ENCODE measurements at regions not wholly inside any gene's neighbourhood (a gene's known extent, or its start where the extent isn't known, plus 50 kb on each side); places are given as distances from the start of the nearest gene placed in this dataset.

GRCh38 chr7:25758559-25758958 is 393.4 kb upstream of the NFE2L3 start:
- ATAC-seq, result no peak
- TF ChIP-seq CTCF (IDR thresholded peaks at IDR 0.05), result no peak
- H3K9me3 ChIP-seq, result no peaks in the 10 kb centered on the region

GRCh38 chr7:25759286-25759685 is 392.7 kb upstream of the NFE2L3 start:
- Histone ChIP-seq H3K4me3 (no peak overlapping the region), H3K9me3 (no peaks in the 10 kb centered on the region), H3K4me1 (ENCODE audit: low read depth) (no peaks in the 10 kb centered on the region), H3K36me3 (ENCODE audit: low read depth) (no peaks in the 10 kb centered on the region)
- intact Hi-C loops (cut with DNase I, micrococcal nuclease), result no loop called here
- TF ChIP-seq CTCF (IDR thresholded peaks at IDR 0.05), result no peak
- ATAC-seq, result no peak
- DNase-seq, result no peak

More at GRCh38 chr7:25758559-25758958, 393.4 kb upstream of the NFE2L3 start:
- H3K4me3 ChIP-seq, result no peak overlapping the region
- no peaks in the 10 kb centered on the region for H3K36me3 ChIP-seq (ENCODE audit: low read depth)
- H3K4me1 ChIP-seq (ENCODE audit: low read depth), result no peaks in the 10 kb centered on the region
- no peak for DNase-seq
- intact Hi-C loops (cut with DNase I, micrococcal nuclease), result no loop called here

DNA sequence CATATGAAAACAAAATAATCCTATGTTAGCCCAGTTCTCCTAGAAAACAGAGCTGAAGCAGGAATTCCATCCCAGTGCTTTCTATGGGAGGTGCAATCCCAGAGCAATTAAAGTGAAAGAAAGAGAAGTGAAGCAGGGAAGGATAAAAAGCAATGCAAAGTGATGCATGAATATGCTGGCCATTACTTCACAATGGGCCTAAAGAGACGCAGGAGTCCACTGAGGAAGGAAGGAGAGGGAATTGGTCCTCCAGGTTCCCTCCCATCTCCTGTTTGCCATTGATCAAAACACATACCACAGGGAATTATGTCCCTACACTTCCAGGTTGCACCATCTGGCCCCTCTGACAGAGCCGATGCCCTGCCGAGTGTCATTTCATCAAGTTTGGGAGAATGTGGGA is 392.2 kb upstream of the NFE2L3 start:
- TF ChIP-seq CTCF (IDR thresholded peaks at IDR 0.05), result no peak
- ATAC-seq (no peak), DNase-seq (no peak)
- Histone ChIP-seq H3K4me1 (ENCODE audit: low read depth) (no peaks in the 10 kb centered on the region), H3K4me3 (no peak overlapping the region), H3K36me3 (ENCODE audit: low read depth) (no peaks in the 10 kb centered on the region), H3K9me3 (no peaks in the 10 kb centered on the region)
- intact Hi-C loops (cut with DNase I, micrococcal nuclease), result no loop called here

- H3K36me3 ChIP-seq (ENCODE audit: low read depth), result no peaks in the 10 kb centered on the region
- ATAC-seq (peak; percentile 88), DNase-seq (no peak)
- no peaks in the 10 kb centered on the region for H3K9me3 ChIP-seq
- no peak overlapping the region for H3K4me3 ChIP-seq
- H3K4me1 ChIP-seq (ENCODE audit: low read depth), result no peaks in the 10 kb centered on the region
- no peak for TF ChIP-seq CTCF (IDR thresholded peaks at IDR 0.05)
- intact Hi-C loops (cut with DNase I, micrococcal nuclease), result no loop called here
Measured at GRCh38 chr7:25762511-25763462, 389.2 kb upstream of the NFE2L3 start.

DNA sequence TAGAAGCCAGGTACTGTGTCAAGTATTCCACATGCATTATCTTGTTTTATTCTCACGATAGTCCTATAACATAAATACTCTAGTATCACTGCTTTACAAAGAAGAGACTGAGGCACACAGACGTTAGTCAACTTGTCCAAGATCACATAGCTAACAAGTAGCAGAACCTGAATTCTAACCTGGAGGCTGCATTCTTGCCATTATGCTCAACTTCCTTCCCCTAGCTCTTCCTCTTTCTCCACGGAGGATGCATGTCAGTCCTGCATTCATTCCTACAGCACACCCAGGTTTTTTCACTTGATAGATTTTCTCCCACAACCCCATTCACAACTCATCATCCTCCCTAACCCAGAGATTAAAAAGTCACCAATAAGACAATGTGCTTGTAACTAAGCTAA is 388.5 kb upstream of the NFE2L3 start:
- DNase-seq, result no peak
- Histone ChIP-seq H3K9me3 (no peaks in the 10 kb centered on the region), H3K4me1 (ENCODE audit: low read depth) (no peaks in the 10 kb centered on the region), H3K36me3 (ENCODE audit: low read depth) (no peaks in the 10 kb centered on the region), H3K4me3 (no peak overlapping the region)
- intact Hi-C loops (cut with DNase I, micrococcal nuclease), result no loop called here
- ATAC-seq, result no peak
- TF ChIP-seq CTCF (IDR thresholded peaks at IDR 0.05), result no peak
